HepG2 (cell line): ENCODE measurements at regions not wholly inside any gene's neighbourhood (a gene's known extent, or its start where the extent isn't known, plus 50 kb on each side); places are given as distances from the start of the nearest gene placed in this dataset.

Experiments
- ATAC-seq: fragments of 200-7000 bp; cut with Tn5 transposase; 3 replicates; pipeline ENCODE4 v1.9.1; 2020; ENCODE audit warnings: mild to moderate bottlenecking, moderate library complexity
- BruUV-seq: library from RNA; stranded (reverse); fragments of 400-500 nt; replicated peaks from 2 replicates; lab custom pipeline; 2021; lab: Mats Ljungman, UMichigan
- CTCF ChIA-PET: fragments of 300-600 bp; formaldehyde crosslinking; extraction: SDS; loops from one replicate; lab custom pipeline; 2021; ENCODE audit warnings: low total read pairs, inconsistent platforms, low intra/inter-chr PET ratio; lab: Yijun Ruan, JAX
- POLR2A ChIA-PET: fragments of 350-600 bp; sonication (Branson Sonifier 250); formaldehyde crosslinking; loops from one replicate; lab custom pipeline; 2020; ENCODE audit warnings: antibody characterized with exemption, inconsistent platforms; lab: Yijun Ruan, JAX
- DNase-seq: peaks from one replicate; pipeline ENCODE4 v3.0.0-alpha.2; 2015; ENCODE audit warnings: low spot score
- FAIRE-seq: peaks from 3 replicates; lab custom pipeline; 2011; peaks lifted over from hg19 to GRCh38; lab: Jason Lieb, UNC
- H2AFZ ChIP-seq: one replicate; pipeline ENCODE4 v1.6.1; 2011; ENCODE audit warnings: low read length, inconsistent platforms
- H3K27ac ChIP-seq: fragments of 300-600 bp; 3 replicates; pipeline ENCODE4 v1.8.0; 2011; ENCODE audit warnings: mixed run types, mild to moderate bottlenecking, mixed read lengths, low read length, inconsistent platforms; ENCODE audit not compliant: insufficient read depth; ENCODE audit errors: extremely low read length
- H3K27me3 ChIP-seq, 2 experiments: fragments of 200-600 bp in 1 of 2; 2 replicates in 1 of 2; 3 replicates in 1 of 2; pipeline versions ENCODE4 v1.6.0 to v1.8.0; 2011; ENCODE audit warnings: low read length in 2 of 2, mild to moderate bottlenecking in 2 of 2, moderate library complexity in 2 of 2, inconsistent platforms in 1 of 2; ENCODE audit not compliant: insufficient read depth in 2 of 2, control insufficient read depth in 1 of 2
- H3K36me3 ChIP-seq, 2 experiments: fragments of 200-600 bp in 1 of 2; replicated peaks in 1 of 2; 2 replicates in 1 of 2; 3 replicates in 1 of 2; pipeline versions ENCODE4 v1.5.1 to v1.8.0; 2011; ENCODE audit warnings: low read length in 2 of 2, inconsistent platforms in 1 of 2; ENCODE audit not compliant: insufficient read depth in 2 of 2, control insufficient read depth in 1 of 2
- H3K4me1 ChIP-seq: 2 replicates; pipeline ENCODE4 v1.5.1; 2012; ENCODE audit warnings: low read length, inconsistent platforms; ENCODE audit not compliant: insufficient read depth
- H3K4me2 ChIP-seq: 2 replicates; pipeline ENCODE4 v1.6.0; 2011; ENCODE audit warnings: low read depth, low read length, inconsistent platforms
- H3K4me3 ChIP-seq, 3 experiments: fragments of 200-600 bp in 1 of 3; sonication (generic), shearing (Covaris generic) in 1 of 3; replicated peaks in 1 of 3; 2 replicates each; pipeline ENCODE4 v1.5.1; 2011 to 2016; ENCODE audit warnings: low read length in 3 of 3, inconsistent platforms in 2 of 3, low read depth in 2 of 3, mild to moderate bottlenecking in 2 of 3, control low read depth in 1 of 3, mixed read lengths in 1 of 3; ENCODE audit not compliant: insufficient read depth in 1 of 3
- H3K79me2 ChIP-seq: one replicate; pipeline ENCODE4 v1.6.1; 2011; ENCODE audit warnings: low read length, inconsistent platforms; ENCODE audit not compliant: insufficient read depth
- H3K9ac ChIP-seq: 2 replicates; pipeline ENCODE4 v1.6.0; 2011; ENCODE audit warnings: mild to moderate bottlenecking, low read depth, low read length, inconsistent platforms; ENCODE audit not compliant: insufficient read depth
- H3K9me3 ChIP-seq: 2 replicates; pipeline ENCODE4 v1.5.1; 2012; ENCODE audit warnings: mild to moderate bottlenecking, low read length
- H4K20me1 ChIP-seq: 2 replicates; pipeline ENCODE4 v1.6.0; 2011; ENCODE audit warnings: inconsistent platforms, mild to moderate bottlenecking, low read length, moderate library complexity; ENCODE audit not compliant: insufficient read depth
- DZIP1 ChIP-seq: sonication (generic); formaldehyde crosslinking; IDR thresholded peaks from 2 replicates; pipeline ENCODE4 v1.5.0; 2020; ENCODE audit warnings: mild to moderate bottlenecking, missing genetic modification reagents
- HOXA9 ChIP-seq: sonication (generic); formaldehyde crosslinking; IDR thresholded peaks from 2 replicates; pipeline ENCODE4 v1.8.1; 2022; ENCODE audit warnings: missing genetic modification reagents, mild to moderate bottlenecking, moderate library complexity, borderline replicate concordance
- LBX2 ChIP-seq: sonication (generic); formaldehyde crosslinking; IDR thresholded peaks from 2 replicates; pipeline ENCODE4 v1.5.0; 2020; ENCODE audit warnings: missing genetic modification reagents, mild to moderate bottlenecking, borderline replicate concordance
- NBN ChIP-seq: fragments of 450-650 bp; conservative IDR thresholded peaks from 2 replicates; pipeline ENCODE4 v1.6.1; 2017
- REPIN1 ChIP-seq: sonication (generic); formaldehyde crosslinking; IDR thresholded peaks from 2 replicates; pipeline ENCODE4 v1.8.0; 2022; ENCODE audit warnings: missing genetic modification reagents, low read depth, mild to moderate bottlenecking, borderline replicate concordance
- SMARCE1 ChIP-seq: fragments of 450-650 bp; IDR thresholded peaks from 2 replicates; pipeline ENCODE4 v1.6.1; 2017; ENCODE audit warnings: borderline replicate concordance
- SP2 ChIP-seq: sonication (generic); formaldehyde crosslinking; IDR thresholded peaks from 2 replicates; pipeline ENCODE4 v1.5.1; 2020; ENCODE audit warnings: mild to moderate bottlenecking, missing genetic modification reagents
- TIGD3 ChIP-seq: sonication (generic); formaldehyde crosslinking; IDR thresholded peaks from 2 replicates; pipeline ENCODE4 v1.5.1; 2020; ENCODE audit warnings: mild to moderate bottlenecking, missing genetic modification reagents, borderline replicate concordance
- TRIM24 ChIP-seq: sonication (generic); formaldehyde crosslinking; IDR thresholded peaks from 2 replicates; pipeline ENCODE4 v1.8.0; 2022; ENCODE audit warnings: mild to moderate bottlenecking, missing genetic modification reagents
- ZNF256 ChIP-seq: sonication (generic); formaldehyde crosslinking; conservative IDR thresholded peaks from 2 replicates; pipeline ENCODE4 v1.4.0; 2020; ENCODE audit warnings: missing genetic modification reagents
- ZNF383 ChIP-seq: sonication (generic); formaldehyde crosslinking; IDR thresholded peaks from 2 replicates; pipeline ENCODE4 v1.4.0; 2020; ENCODE audit warnings: missing genetic modification reagents, mild to moderate bottlenecking, borderline replicate concordance
- ZNF749 ChIP-seq: sonication (generic); formaldehyde crosslinking; IDR thresholded peaks from 2 replicates; pipeline ENCODE4 v1.8.0; 2022; ENCODE audit warnings: mild to moderate bottlenecking, missing genetic modification reagents, moderate library complexity, borderline replicate concordance
- ZNF772 ChIP-seq: sonication (generic); formaldehyde crosslinking; IDR thresholded peaks from 2 replicates; pipeline ENCODE4 v1.5.0; 2020; ENCODE audit warnings: mild to moderate bottlenecking, missing genetic modification reagents
- ZNF781 ChIP-seq: sonication (generic); formaldehyde crosslinking; IDR thresholded peaks from 2 replicates; pipeline ENCODE4 v1.5.1; 2020; ENCODE audit warnings: borderline replicate concordance, mild to moderate bottlenecking, missing genetic modification reagents; ENCODE audit errors: not compliant biosample characterization
- WGBS: methylation state at CpG from one replicate; pipeline ENCODE4 v1.1.6; 2017; ENCODE audit warnings: low lambda C conversion rate; 5-methylcytosine and 5-hydroxymethylcytosine counted together
- in situ Hi-C: cut with HindIII; loops from 2 replicates; pipeline ENCODE4 v1.10.0; 2017; ENCODE audit warnings: low pct_unique_long_range_greater_than_20kb; ENCODE audit not compliant: extremely low pct_ligation_motif_present
- intact Hi-C: fragments of 100-400 bp; cut with micrococcal nuclease; formaldehyde crosslinking; loops from one replicate; pipeline ENCODE4 v1.10.0; 2022; ENCODE audit not compliant: unreplicated experiment

GRCh38 chr10:105759669-105760068 is 1118.6 kb downstream of the SORCS3 start (continued):
- TF ChIP-seq DZIP1 (CRISPR knock-in tag) (no peak), NBN (no peak), SMARCE1 (no peak)

GRCh38 chr10:105758209-105758998 is 1117.3 kb downstream of the SORCS3 start:
- Histone ChIP-seq H3K27me3 (no peaks in the 10 kb centered on the region), H3K4me1 (no peaks in the 10 kb centered on the region), H3K79me2 (no peaks in the 10 kb centered on the region), H3K27ac (no peak overlapping the region)
- POLR2A ChIA-PET = no interaction called here
- intact Hi-C loops = no loop called here
- DNase-seq (no peak), FAIRE-seq (no peak)
- TF ChIP-seq TRIM24 (CRISPR knock-in tag) (no peak), REPIN1 (CRISPR knock-in tag) (no peak), HOXA9 (CRISPR knock-in tag) (no peak), ZNF383 (no peak), ZNF781 (no peak), TIGD3 (no peak), ZNF256 (CRISPR knock-in tag) (no peak), LBX2 (CRISPR knock-in tag) (no peak), ZNF772 (CRISPR knock-in tag) (no peak), SP2 (CRISPR knock-in tag) (no peak), ZNF749 (CRISPR knock-in tag) (no peak)
- TF ChIP-seq, all 625 proteins: peak for 0
- no TSS peak for BruUV-seq
- Histone ChIP-seq H2AFZ (no peak overlapping the region), H4K20me1 (no peaks in the 10 kb centered on the region), H3K4me3 (no peak overlapping the region), H3K4me2 (no peak overlapping the region), H3K9ac (no peak overlapping the region), H3K9me3 (peaks cover 31% of the 10 kb centered on the region), H3K36me3 (no peaks in the 10 kb centered on the region)
- in situ Hi-C loops = no loop called here
- no peak for ATAC-seq
- 73% methylated on average over 2 of the region's 2 CpGs for WGBS
- CTCF ChIA-PET = no interaction called here
